LNCaP clone FGC (cell line): ENCODE measurements at regions not wholly inside any gene's neighbourhood (a gene's known extent, or its start where the extent isn't known, plus 50 kb on each side); places are given as distances from the start of the nearest gene placed in this dataset.

Experiments used
- DNase-seq: peaks from one replicate; pipeline ENCODE4 v3.0.0-alpha.2; 2011; ENCODE audit warnings: low read depth
- H3K4me3 ChIP-seq: 2 replicates; pipeline ENCODE4 v1.5.1; 2011; ENCODE audit warnings: mild to moderate bottlenecking, low read depth, low read length, control low read depth
- CTCF ChIP-seq: IDR thresholded peaks from 2 replicates; pipeline ENCODE4 v1.5.1; 2012; ENCODE audit warnings: mild to moderate bottlenecking; ENCODE audit not compliant: control insufficient read depth, insufficient read depth; ENCODE audit errors: extremely low read depth

- TF ChIP-seq CTCF = no peak
- DNase-seq = no peak
- H3K4me3 ChIP-seq = no peak overlapping the region
Measured at GRCh38 chr17:83195330-83196023, 116.1 kb downstream of the METRNL start.

- H3K4me3 ChIP-seq = no peak overlapping the region
- DNase-seq = no peak
- TF ChIP-seq CTCF = no peak
Measured at GRCh38 chr17:83196024-83196365, 116.6 kb downstream of the METRNL start.

- TF ChIP-seq CTCF = no peak
- H3K4me3 ChIP-seq = no peak overlapping the region
- no peak for DNase-seq
Measured at GRCh38 chr17:83196366-83196765, 117.0 kb downstream of the METRNL start.

GRCh38 chr17:83196973-83197880, 117.8 kb downstream of the METRNL start:
- DNase-seq = no peak
- no peak for TF ChIP-seq CTCF
- H3K4me3 ChIP-seq = no peak overlapping the region

- H3K4me3 ChIP-seq = no peak overlapping the region
- no peak for TF ChIP-seq CTCF
- no peak for DNase-seq
Measured at GRCh38 chr17:83198366-83199341, 119.2 kb downstream of the METRNL start.

GRCh38 chr17:83199500-83200201, 120.2 kb downstream of the METRNL start:
- no peak overlapping the region for H3K4me3 ChIP-seq
- DNase-seq = no peak
- TF ChIP-seq CTCF = no peak
